Activated CD4-positive, CD25-positive, alpha-beta regulatory T cell treated with anti-CD3 and anti-CD28 coated beads, Interleukin-2, amount 50 U/mL, for 16 hours (primary cell): ENCODE measurements at regions not wholly inside any gene's neighbourhood (a gene's known extent, or its start where the extent isn't known, plus 50 kb on each side); places are given as distances from the start of the nearest gene placed in this dataset.

Experiments used
- DNase-seq: peaks from one replicate; pipeline ENCODE4 v3.0.0-alpha.2; 2020; ENCODE audit warnings: low read depth, low spot score

GRCh38 chr11:19368726-19369375, 128.1 kb upstream of the E2F8 start:
- DNase-seq, result no peak

- DNase-seq, result no peak
Observed at GRCh38 chr11:19366992-19367709, 126.4 kb upstream of the E2F8 start.

GRCh38 chr11:19365743-19366410, 125.1 kb upstream of the E2F8 start:
- DNase-seq, result no peak

GRCh38 chr11:19359221-19360000, 118.7 kb upstream of the E2F8 start:
- DNase-seq, result no peak

GRCh38 chr11:19357943-19358342, 117.2 kb upstream of the E2F8 start:
- DNase-seq, result no peak

- DNase-seq, result no peak
Observed at GRCh38 chr11:19355601-19356000, 114.9 kb upstream of the E2F8 start.

- DNase-seq, result no peak
Observed at GRCh38 chr11:19353287-19353850, 112.6 kb upstream of the E2F8 start.

- DNase-seq, result no peak
Observed at GRCh38 chr11:19352771-19353160, 112.0 kb upstream of the E2F8 start.

- DNase-seq, result no peak
Observed at GRCh38 chr11:19352072-19352770, 111.5 kb upstream of the E2F8 start.

- DNase-seq, result no peak
Observed at GRCh38 chr11:19351426-19351825, 110.7 kb upstream of the E2F8 start.

GRCh38 chr11:19350160-19350559, 109.4 kb upstream of the E2F8 start:
- no peak for DNase-seq

GRCh38 chr11:19349340-19350025, 108.7 kb upstream of the E2F8 start:
- DNase-seq, result no peak

GRCh38 chr11:19347911-19348310, 107.2 kb upstream of the E2F8 start:
- no peak for DNase-seq

GRCh38 chr11:19345848-19346681, 105.3 kb upstream of the E2F8 start:
- no peak for DNase-seq

- no peak for DNase-seq
Observed at GRCh38 chr11:19345519-19345847, 104.7 kb upstream of the E2F8 start.

- DNase-seq, result no peak
Observed at GRCh38 chr11:19344661-19345518, 104.1 kb upstream of the E2F8 start.

- DNase-seq, result no peak
Observed at GRCh38 chr11:19342036-19342435, 101.3 kb upstream of the E2F8 start.

- no peak for DNase-seq
Observed at GRCh38 chr11:19338375-19338774, 97.6 kb upstream of the E2F8 start.

- no peak for DNase-seq
Observed at GRCh38 chr11:19337779-19338178, 97.0 kb upstream of the E2F8 start.
